Suprapubic skin (tissue), 4 donors: ENCODE measurements at regions not wholly inside any gene's neighbourhood (a gene's known extent, or its start where the extent isn't known, plus 50 kb on each side); places are given as distances from the start of the nearest gene placed in this dataset.

Experiments
- CTCF ChIP-seq, 2 donors: fragments of 200-600 bp in 1 of 2; fragments of 450-650 bp in 1 of 2; sonication (generic) in 1 of 2; IDR thresholded peaks; one replicate each; pipeline ENCODE4 v1.5.1; 2016 to 2019; ENCODE audit warnings: antibody characterized with exemption in 2 of 2, mild to moderate bottlenecking in 1 of 2, moderate library complexity in 1 of 2
- EP300 ChIP-seq: sonication (generic); formaldehyde crosslinking; IDR thresholded peaks from one replicate; pipeline ENCODE4 v1.6.1; 2017; ENCODE audit warnings: antibody characterized with exemption
- POLR2A ChIP-seq, 2 donors: fragments of 450-650 bp; IDR thresholded peaks; one replicate each; pipeline ENCODE4 v1.6.1; 2017; ENCODE audit warnings: antibody characterized with exemption in 2 of 2, mild to moderate bottlenecking in 2 of 2, moderate library complexity in 2 of 2
- POLR2AphosphoS5 ChIP-seq, 3 donors: sonication (generic); formaldehyde crosslinking; IDR thresholded peaks; one replicate each; pipeline ENCODE4 v1.6.1; 2017; ENCODE audit warnings: antibody characterized with exemption in 3 of 3

- TF ChIP-seq CTCF (IDR thresholded peaks at IDR 0.05) (no peak), POLR2AphosphoS5 (IDR thresholded peaks at IDR 0.05) (no peak), POLR2A (IDR thresholded peaks at IDR 0.05) (no peak), EP300 (no peak)
Measured at GRCh38 chr4:84063619-84064018, 435.5 kb downstream of the NKX6-1 start.
